NB4 (cell line): ENCODE measurements at regions not wholly inside any gene's neighbourhood (a gene's known extent, or its start where the extent isn't known, plus 50 kb on each side); places are given as distances from the start of the nearest gene placed in this dataset.

Experiments used
- DNase-seq: peaks from one replicate; pipeline ENCODE4 v3.0.0; 2010; ENCODE audit warnings: low read depth
- H3K4me3 ChIP-seq: one replicate; pipeline ENCODE4 v1.5.1; 2011; ENCODE audit warnings: mild to moderate bottlenecking, low read depth, low read length, moderate library complexity
- MYC ChIP-seq: IDR thresholded peaks from 2 replicates; pipeline ENCODE4 v1.6.1; 2011; ENCODE audit warnings: low read depth, low read length
- POLR2A ChIP-seq: IDR thresholded peaks from 2 replicates; pipeline ENCODE4 v1.6.1; 2011; ENCODE audit warnings: mild to moderate bottlenecking; ENCODE audit not compliant: insufficient read length; ENCODE audit errors: extremely low read depth
- TF ChIP-seq, protein P1 (sequence below): IDR thresholded peaks from 2 replicates; pipeline ENCODE4 v1.6.1; 2011; ENCODE audit warnings: low read depth, low read length
- TF ChIP-seq, protein P2 (sequence below): IDR thresholded peaks from one replicate; pipeline ENCODE4 v1.5.1; 2012; ENCODE audit warnings: low read depth, low read length

DNA sequence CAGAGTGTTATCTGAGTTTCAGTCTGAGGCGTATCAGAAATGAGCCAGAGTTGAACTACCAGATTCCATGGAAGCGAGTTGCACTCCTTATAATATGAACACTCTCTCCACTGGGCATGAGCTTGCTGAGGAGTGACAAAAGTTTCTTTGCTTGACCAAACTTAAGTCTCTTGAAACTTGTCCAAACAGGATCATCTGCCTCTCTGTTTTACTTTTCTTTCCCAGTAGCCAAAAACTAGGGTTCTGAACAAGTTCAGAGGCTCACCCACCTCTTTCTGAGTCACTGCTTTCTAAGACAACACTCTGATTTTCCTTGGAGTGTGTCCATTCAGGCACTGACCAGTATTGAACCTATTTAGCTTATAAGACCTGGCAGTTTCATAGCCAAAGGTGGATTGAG lies 233.2 kb upstream of the TCF4 start:
- TF ChIP-seq MYC = no peak
- no peak for DNase-seq
- H3K4me3 ChIP-seq = no peak overlapping the region

DNA sequence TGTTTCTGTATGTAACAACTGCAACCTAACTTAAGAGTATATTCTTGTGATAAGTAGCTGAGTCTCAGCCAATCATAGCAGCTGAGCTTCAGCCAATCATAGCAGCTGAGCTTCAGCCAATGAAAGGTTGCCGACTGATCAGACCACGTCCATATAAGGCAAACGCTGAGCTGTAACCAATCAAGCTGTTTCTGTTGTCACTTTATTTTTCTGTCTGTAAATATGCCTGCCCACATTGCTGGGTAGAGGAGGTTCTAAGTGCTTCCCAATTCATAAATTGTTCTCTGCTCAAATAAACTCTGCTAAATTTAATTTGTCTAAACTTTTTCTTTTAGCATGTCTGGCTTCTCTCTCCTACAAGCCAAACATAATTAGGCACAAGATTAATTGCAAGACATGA lies 231.5 kb upstream of the TCF4 start:
- TF ChIP-seq MYC (no peak), POLR2A (no peak)
- TF ChIP-seq, protein P1, sequence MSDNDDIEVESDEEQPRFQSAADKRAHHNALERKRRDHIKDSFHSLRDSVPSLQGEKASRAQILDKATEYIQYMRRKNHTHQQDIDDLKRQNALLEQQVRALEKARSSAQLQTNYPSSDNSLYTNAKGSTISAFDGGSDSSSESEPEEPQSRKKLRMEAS = no peak
- TF ChIP-seq, protein P2, sequence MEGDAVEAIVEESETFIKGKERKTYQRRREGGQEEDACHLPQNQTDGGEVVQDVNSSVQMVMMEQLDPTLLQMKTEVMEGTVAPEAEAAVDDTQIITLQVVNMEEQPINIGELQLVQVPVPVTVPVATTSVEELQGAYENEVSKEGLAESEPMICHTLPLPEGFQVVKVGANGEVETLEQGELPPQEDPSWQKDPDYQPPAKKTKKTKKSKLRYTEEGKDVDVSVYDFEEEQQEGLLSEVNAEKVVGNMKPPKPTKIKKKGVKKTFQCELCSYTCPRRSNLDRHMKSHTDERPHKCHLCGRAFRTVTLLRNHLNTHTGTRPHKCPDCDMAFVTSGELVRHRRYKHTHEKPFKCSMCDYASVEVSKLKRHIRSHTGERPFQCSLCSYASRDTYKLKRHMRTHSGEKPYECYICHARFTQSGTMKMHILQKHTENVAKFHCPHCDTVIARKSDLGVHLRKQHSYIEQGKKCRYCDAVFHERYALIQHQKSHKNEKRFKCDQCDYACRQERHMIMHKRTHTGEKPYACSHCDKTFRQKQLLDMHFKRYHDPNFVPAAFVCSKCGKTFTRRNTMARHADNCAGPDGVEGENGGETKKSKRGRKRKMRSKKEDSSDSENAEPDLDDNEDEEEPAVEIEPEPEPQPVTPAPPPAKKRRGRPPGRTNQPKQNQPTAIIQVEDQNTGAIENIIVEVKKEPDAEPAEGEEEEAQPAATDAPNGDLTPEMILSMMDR = no peak

DNA sequence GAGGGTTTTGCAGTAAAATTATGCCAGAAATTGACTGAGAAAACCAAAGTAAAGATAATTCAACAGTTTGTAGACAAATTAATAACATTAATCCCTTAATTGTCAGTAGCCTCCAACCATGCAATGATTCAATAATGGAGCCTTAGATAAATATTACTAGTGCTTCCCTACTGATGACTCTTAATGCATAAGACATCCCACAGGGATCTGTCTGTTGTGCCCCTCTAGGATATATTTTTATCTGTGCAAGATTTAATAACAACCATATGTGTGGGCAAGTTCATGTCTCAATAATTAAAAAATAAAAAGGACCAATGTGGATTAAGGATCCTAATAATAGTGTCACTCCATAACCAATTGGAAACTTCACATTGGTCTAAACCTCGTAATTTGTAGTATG lies 230.3 kb upstream of the TCF4 start:
- H3K4me3 ChIP-seq = no peak overlapping the region
- DNase-seq = no peak
- TF ChIP-seq POLR2A = no peak
- TF ChIP-seq, protein P1 = no peak
- TF ChIP-seq, protein P2 = no peak
- no peak for TF ChIP-seq MYC

More for the DNA sequence above, 231.5 kb upstream of the TCF4 start:
- DNase-seq = no peak
- no peak overlapping the region for H3K4me3 ChIP-seq

DNA sequence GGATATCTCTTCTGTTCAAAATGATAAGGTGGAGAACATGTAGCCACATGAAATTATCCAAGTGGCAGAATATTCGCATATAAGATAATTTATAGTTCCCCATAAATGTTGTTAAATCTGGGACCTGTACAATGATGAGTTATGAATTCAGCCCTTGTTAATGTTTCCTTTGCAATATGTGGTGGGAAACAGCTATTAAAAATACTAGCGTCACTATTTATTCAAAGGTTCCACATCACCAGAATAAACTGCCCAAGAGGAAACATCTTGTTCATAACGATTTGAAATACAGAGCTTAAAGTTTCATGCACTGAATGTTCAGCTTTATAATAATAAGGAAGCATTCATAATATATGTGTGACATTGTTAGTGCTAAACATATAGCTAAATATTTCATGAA lies 223.9 kb upstream of the TCF4 start:
- no peak overlapping the region for H3K4me3 ChIP-seq
- no peak for DNase-seq

DNA sequence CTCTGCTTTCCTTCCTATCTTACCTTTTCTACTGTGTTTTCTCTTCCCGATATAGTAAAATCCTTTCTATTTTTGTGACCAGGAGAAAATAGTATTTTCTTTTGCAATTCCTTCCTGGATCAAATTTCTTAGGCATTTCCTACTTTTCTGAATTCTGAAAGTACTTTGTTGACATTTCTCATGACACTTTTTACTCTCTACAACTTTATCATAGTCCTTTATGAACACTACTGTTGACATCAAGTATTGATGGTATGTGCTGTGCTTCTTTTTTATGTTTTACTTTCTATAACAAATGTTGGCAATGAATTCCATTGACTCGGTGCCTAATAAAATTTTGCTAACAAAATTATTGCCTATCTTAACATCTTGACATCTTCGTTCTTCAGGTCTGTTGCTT lies 217.7 kb upstream of the TCF4 start:
- no peak for DNase-seq
- no peak overlapping the region for H3K4me3 ChIP-seq
- TF ChIP-seq POLR2A (no peak), MYC (no peak)
- TF ChIP-seq, protein P2 = no peak
- TF ChIP-seq, protein P1 = no peak

More for the DNA sequence above, 223.9 kb upstream of the TCF4 start:
- TF ChIP-seq, protein P2 = no peak
- TF ChIP-seq MYC = no peak
- TF ChIP-seq, protein P1 = no peak
- TF ChIP-seq POLR2A = no peak

DNA sequence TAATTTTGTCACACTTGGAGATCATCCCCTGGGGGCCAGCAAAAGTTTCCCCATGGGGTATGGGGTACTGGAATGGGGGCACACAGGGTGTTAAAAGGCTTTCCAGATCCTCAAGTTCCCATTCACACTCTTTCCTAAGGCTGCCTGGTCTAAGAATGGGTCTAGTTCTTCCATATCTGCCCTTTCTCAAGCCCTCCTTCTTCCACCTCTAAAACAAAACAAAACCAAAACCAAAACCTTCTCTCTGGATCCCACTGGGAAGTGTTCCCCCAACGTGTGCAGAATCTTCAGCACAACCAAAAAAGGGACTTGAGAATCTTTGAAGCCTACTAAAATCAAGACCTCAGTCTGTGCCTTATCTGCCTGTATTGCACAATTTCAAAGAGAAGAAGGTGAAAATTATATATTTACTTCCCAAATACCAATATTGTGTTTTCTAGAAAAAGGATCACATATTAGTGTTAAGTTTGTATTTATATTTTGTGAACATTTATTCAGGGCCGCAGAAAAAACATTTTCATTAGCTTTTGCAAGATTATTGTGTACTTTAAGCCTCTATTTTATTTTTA lies 207.2 kb upstream of the TCF4 start:
- TF ChIP-seq POLR2A (no peak), MYC (no peak)
- TF ChIP-seq, protein P2 = no peak
- TF ChIP-seq, protein P1 = no peak
- no peak for DNase-seq
- no peak overlapping the region for H3K4me3 ChIP-seq
